ENCODE measurements at regions not wholly inside any gene's neighbourhood (a gene's known extent, or its start where the extent isn't known, plus 50 kb on each side); places are given as distances from the start of the nearest gene placed in this dataset.
"Not testable (repeated sequence)": the region's sequence is repeated elsewhere in the genome, so short reads cannot be mapped to it uniquely, and the experiment has no call there.

GRCh38 chr1:114269539-114269938, 115.9 kb upstream of the SYT6 start:
- DNase-seq (ENCODE audit: low spot score): no peak

GRCh38 chr1:114263343-114263742, 109.7 kb upstream of the SYT6 start:
- no peak for DNase-seq (ENCODE audit: low spot score)

DNA sequence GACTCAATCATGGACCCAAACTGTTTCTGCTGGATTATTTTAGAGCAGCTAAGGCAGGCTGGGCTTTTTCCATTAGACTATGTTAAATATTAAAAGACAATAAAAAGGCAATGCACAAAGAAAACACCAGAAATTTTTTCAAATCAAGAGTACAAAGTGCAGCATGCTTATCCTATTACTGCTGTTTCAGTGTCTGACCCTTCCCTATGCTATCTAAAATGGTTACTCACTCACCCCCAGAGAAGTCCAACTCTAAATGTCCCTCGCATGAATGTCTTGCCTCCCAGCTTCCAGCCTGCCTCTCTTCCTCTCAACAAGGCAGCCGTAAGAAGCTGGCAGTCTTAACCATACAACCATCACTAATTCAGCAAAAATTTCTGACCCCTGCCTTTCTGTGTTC, 108.7 kb upstream of the SYT6 start:
- DNase-seq (ENCODE audit: low spot score): no peak

GRCh38 chr1:114260805-114261484, 107.3 kb upstream of the SYT6 start:
- no peak for DNase-seq (ENCODE audit: low spot score)

DNA sequence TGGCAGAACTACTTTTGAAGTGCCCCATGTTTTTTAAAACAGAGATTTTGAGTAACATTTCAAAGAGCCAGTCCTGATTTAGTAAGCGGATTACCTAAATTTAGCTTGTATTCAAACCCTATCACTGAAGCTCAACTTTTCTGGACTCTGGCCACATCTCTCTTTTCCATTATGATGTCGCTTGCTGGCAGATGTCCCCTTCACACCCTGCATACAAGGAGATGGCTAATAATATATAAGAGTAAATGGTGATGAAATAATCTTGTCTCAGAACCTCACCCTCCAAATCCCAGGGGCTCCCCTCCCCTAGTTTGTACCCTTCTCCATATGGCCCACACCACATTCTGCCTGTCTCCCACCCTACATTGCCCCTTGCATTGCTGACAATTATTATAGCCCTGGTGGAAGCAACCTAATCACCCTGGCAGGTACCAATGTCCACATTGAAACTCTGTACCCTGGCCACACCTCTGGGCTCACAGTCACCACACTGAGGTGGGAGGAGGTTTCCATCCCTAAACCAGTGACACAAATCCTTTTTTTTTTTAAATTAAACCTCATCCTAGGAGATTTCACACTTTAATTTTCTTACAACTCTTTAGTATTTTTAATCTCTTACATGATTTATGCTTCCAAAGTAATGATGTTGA, 106.0 kb upstream of the SYT6 start:
- no peak for DNase-seq (ENCODE audit: low spot score)

GRCh38 chr1:114258633-114259032, 105.0 kb upstream of the SYT6 start:
- DNase-seq (ENCODE audit: low spot score): no peak

DNA sequence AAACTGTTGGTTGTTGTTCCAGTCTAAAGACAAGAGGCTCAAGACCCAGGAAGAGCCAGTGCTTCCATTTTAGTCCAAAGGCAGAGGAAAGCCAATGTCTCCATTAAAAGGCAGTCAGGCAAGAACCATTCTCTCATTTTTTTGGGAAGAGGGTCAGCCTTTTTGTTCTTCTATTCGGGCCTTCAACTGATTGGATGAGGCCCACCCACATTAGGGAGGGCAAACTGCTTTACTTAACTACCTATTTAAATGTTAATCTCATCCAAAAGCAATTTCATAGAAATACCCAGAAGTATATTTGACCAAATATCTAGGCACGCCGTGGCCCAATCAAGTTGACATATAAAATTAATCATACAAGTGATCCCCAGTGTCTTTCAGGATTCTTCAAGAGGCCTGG, 104.4 kb upstream of the SYT6 start:
- no peak for DNase-seq (ENCODE audit: low spot score)

DNA sequence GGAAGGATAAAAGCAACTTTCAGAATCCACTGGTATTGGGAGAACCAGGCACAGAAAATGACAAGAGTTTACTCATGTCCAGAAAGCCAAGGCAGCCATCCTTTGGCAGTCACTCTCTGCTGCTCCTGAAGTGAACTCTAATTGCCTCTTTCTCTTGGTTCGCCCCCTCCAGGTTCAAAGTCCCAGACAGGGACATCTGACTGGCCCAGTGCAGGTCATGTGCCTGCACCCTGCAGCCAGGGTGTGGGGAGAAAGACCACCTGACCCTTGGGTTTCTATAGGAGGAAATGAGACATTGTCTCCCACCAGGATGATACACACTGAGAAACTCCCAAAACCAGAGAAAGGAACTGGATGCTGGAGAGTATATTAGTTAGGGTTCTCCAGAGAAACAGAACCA, 103.9 kb upstream of the SYT6 start:
- no peak for DNase-seq (ENCODE audit: low spot score)

DNA sequence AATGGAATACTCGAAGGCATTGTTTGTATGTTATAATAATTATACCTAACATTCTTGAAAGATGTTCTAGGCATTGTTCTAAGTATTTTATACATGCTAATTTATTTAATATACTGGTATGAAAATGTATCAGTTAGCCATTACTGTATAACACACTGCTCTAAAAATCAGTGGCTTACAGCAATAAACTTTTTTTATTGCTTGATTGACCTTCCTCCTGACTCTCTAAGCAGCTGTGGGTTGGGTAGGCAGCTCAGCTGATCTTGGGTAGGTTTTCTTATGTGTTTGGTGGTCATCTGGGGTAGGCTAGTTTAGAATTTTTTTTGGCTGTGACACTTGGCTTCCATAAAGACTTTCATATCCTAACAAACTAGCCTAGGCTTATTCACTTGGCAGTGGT, 100.2 kb upstream of the SYT6 start:
- no peak for DNase-seq (ENCODE audit: low spot score)

- DNase-seq (ENCODE audit: low spot score): no peak
Observed at GRCh38 chr1:114251573-114251939, 97.9 kb upstream of the SYT6 start.

- DNase-seq (ENCODE audit: low spot score): no peak
Observed at GRCh38 chr1:114250683-114251572, 97.3 kb upstream of the SYT6 start.

DNA sequence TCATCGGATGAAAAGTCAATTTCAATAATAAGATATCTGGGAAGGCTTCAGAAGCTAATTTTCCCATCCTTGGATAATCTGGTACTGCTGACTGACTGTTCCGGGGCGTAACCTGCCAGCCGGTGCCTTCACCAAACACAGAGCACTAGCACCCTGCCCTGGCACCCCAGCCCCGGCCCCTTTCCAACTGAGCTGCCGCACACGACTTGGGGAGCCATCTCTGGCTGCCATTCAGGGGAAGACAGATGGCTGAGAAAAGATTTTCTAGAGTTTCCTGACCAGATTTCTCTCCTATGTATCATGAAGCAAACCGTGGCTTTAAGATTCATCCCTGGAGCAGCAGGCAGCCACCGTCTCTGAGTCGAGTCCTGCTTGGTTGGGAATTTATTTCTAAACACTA, 96.0 kb upstream of the SYT6 start:
- no peak for DNase-seq (ENCODE audit: low spot score)

DNA sequence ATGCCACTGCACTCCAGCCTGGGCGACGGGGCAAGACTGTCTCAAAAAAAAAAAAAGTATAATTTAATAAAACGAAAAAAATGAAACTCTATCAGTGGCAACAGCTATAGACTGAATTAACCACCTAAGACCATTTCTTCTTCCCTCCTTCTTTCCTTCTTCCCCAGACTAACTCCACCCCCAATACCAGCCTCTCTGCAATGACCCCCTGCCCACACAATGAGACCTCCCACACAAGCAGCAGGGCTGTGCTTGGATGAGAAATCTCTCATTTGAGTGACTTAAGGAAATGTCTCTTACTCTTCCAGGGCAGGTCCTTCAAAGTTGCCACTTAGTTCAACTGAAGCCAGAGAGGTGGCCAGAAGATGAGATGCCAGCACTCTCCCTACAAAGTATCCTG, 94.5 kb upstream of the SYT6 start:
- no peak for DNase-seq (ENCODE audit: low spot score)

DNA sequence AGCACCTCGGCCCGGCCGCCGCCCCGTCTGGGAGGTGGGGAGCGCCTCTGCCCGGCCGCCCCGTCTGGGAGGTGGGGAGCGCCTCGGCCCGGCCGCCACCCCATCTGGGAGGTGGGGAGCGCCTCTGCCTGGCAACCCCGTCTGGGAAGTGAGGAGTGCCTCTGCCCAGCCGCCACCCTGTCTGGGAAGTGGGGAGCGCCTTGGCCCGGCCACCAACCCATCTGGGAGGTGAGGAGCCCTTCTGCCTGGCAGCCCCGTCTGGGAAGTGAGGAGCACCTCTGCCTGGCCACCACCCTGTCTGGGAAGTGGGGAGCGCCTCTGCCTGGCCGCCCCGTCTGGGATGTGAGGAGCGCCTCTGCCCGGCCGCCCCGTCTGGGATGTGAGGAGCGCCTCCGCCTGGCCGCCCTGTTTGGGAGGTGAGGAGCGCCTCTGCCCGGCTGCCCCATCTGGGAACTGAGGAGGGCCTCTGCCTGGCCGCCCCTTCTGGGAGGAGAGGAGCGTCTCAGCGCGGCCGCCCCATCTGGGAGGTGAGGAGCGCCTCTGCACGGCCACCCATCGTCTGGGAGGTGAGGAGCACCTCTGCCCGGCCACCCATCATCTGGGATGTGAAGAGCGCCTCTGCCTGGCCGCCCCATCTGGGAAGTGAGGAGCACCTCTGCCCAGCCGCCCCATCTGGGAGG, 89.0 kb upstream of the SYT6 start:
- DNase-seq (ENCODE audit: low spot score): not testable (repeated sequence)

GRCh38 chr1:114238053-114238452, 84.4 kb upstream of the SYT6 start:
- DNase-seq (ENCODE audit: low spot score): no peak

DNA sequence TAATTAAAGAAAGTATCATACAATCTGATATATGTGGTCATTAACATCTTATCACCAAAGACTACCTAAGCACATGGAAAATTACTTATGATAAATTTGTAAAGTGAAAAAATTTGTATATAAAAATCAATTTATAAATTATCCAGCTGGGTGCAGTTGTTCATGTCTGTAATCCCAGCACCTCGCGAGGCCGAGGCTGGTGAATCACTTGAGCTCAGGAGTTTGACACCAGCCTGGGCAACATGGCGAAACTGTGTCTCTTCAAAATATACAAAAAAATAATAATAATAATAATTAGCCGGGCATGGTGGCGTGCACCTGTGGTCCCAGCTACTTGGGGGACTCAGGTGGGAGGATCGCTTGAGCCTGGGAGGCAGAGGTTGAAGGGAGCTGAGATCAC, 82.8 kb upstream of the SYT6 start:
- no peak for DNase-seq (ENCODE audit: low spot score)

GRCh38 chr1:114235960-114236359, 82.3 kb upstream of the SYT6 start:
- no peak for DNase-seq (ENCODE audit: low spot score)

- no peak for DNase-seq (ENCODE audit: low spot score)
Observed at GRCh38 chr1:114235281-114235680, 81.6 kb upstream of the SYT6 start.

GRCh38 chr1:114234408-114235124, 80.9 kb upstream of the SYT6 start:
- no peak for DNase-seq (ENCODE audit: low spot score)

- DNase-seq (ENCODE audit: low spot score): no peak
Observed at GRCh38 chr1:114232691-114233090, 79.0 kb upstream of the SYT6 start.

DNA sequence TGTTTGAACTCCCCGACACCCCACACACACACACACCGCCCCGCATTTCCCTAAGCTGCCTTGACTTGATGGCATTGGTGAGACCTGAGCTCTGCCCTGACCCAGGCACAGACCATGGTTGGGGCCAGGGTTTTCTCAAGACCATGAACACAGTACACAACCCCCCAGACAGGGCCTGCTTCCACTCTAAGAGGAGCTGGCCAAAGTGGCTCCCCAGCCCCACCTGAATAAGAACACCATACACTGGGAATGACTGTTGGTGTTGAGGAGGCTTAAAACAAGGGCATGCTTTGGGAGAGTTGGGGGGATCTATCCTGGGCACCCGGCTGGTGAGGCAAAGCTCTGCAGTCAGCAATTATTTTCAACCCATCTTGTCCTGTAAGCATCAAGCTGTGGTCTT, 77.6 kb upstream of the SYT6 start:
- DNase-seq (ENCODE audit: low spot score): no peak

- no peak for DNase-seq (ENCODE audit: low spot score)
Observed at GRCh38 chr1:114229368-114229767, 75.7 kb upstream of the SYT6 start.

Data from A172 (cell line).